ENCODE measurements at regions not wholly inside any gene's neighbourhood (a gene's known extent, or its start where the extent isn't known, plus 50 kb on each side); places are given as distances from the start of the nearest gene placed in this dataset.
A peak's percentile ranks its signal among the peaks of the same experiment; 100 is the strongest.
"Not testable (repeated sequence)": the region's sequence is repeated elsewhere in the genome, so short reads cannot be mapped to it uniquely, and the experiment has no call there.

GRCh38 chr2:175312137-175312536 is 130.6 kb upstream of the ATP5MC3 start:
- DNase-seq, result no peak

GRCh38 chr2:175310813-175311504 is 129.4 kb upstream of the ATP5MC3 start:
- DNase-seq, result no peak

- peak; percentile 76 for DNase-seq
Measured at GRCh38 chr2:175309799-175310198, 128.3 kb upstream of the ATP5MC3 start.

- no peak for DNase-seq
Measured at GRCh38 chr2:175308005-175308404, 126.5 kb upstream of the ATP5MC3 start.

- no peak for DNase-seq
Measured at GRCh38 chr2:175304541-175304940, 123.0 kb upstream of the ATP5MC3 start.

GRCh38 chr2:175293776-175294175 is 112.3 kb upstream of the ATP5MC3 start:
- DNase-seq, result no peak

- no peak for DNase-seq
Measured at GRCh38 chr2:175293195-175293594, 111.7 kb upstream of the ATP5MC3 start.

GRCh38 chr2:175282886-175283285 is 101.4 kb upstream of the ATP5MC3 start:
- no peak for DNase-seq

GRCh38 chr2:175282300-175282699 is 100.8 kb upstream of the ATP5MC3 start:
- peak; percentile 92 for DNase-seq

- DNase-seq, result no peak
Measured at GRCh38 chr2:175277772-175278171, 96.3 kb upstream of the ATP5MC3 start.

GRCh38 chr2:175275539-175275938 is 94.0 kb upstream of the ATP5MC3 start:
- DNase-seq, result peak; percentile 28

- no peak for DNase-seq
Measured at GRCh38 chr2:175259164-175259563, 77.7 kb upstream of the ATP5MC3 start.

GRCh38 chr2:175256806-175257585 is 75.5 kb upstream of the ATP5MC3 start:
- DNase-seq, result no peak

- DNase-seq, result not testable (repeated sequence)
Measured at GRCh38 chr2:175256391-175256790, 74.9 kb upstream of the ATP5MC3 start.

GRCh38 chr2:175253871-175254270 is 72.4 kb upstream of the ATP5MC3 start:
- DNase-seq, result no peak

- peak; percentile 43 for DNase-seq
Measured at GRCh38 chr2:175251425-175252041, 70.0 kb upstream of the ATP5MC3 start.

GRCh38 chr2:175247159-175247558 is 65.6 kb upstream of the ATP5MC3 start:
- DNase-seq, result no peak

GRCh38 chr2:175244697-175245096 is 63.2 kb upstream of the ATP5MC3 start:
- no peak for DNase-seq

- no peak for DNase-seq
Measured at GRCh38 chr2:175241691-175242090, 60.2 kb upstream of the ATP5MC3 start.

- not testable (repeated sequence) for DNase-seq
Measured at GRCh38 chr2:175240033-175240432, 58.5 kb upstream of the ATP5MC3 start.

GRCh38 chr2:175236930-175237329 is 55.4 kb upstream of the ATP5MC3 start:
- no peak for DNase-seq

- no peak for DNase-seq
Measured at GRCh38 chr2:175234650-175235049, 53.1 kb upstream of the ATP5MC3 start.

GRCh38 chr2:175234153-175234552 is 52.6 kb upstream of the ATP5MC3 start:
- DNase-seq, result no peak

GRCh38 chr2:175233135-175233719 is 51.7 kb upstream of the ATP5MC3 start:
- no peak for DNase-seq
